Activated CD4-positive, alpha-beta T cell treated with anti-CD3 and anti-CD28 coated beads, Interleukin-2, amount 50 U/mL, for 1 hour (primary cell): ENCODE measurements at regions not wholly inside any gene's neighbourhood (a gene's known extent, or its start where the extent isn't known, plus 50 kb on each side); places are given as distances from the start of the nearest gene placed in this dataset.

ENCODE experiments used
- DNase-seq: peaks from one replicate; pipeline ENCODE4 v3.0.0-alpha.2; 2020

DNA sequence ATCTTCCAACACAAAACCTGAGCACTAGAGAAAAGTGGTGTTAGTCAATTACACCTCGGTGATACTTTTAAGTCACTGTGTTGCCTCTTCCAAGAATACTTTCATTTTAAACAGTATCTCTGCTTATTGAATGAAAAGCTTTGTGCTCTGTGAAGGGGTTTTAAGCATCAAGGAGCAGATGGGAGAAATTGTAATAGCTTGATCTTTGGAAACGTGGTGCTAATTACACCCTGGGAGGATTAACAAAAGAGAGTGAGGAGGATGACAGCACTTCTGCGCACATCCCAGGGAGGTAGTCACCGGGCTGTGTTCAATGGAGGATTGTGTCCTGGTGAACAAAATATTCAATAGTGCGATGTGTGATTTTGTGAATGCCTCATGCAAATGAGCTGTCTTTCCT, 477.4 kb upstream of the ADAMTS16 start:
- no peak for DNase-seq

DNA sequence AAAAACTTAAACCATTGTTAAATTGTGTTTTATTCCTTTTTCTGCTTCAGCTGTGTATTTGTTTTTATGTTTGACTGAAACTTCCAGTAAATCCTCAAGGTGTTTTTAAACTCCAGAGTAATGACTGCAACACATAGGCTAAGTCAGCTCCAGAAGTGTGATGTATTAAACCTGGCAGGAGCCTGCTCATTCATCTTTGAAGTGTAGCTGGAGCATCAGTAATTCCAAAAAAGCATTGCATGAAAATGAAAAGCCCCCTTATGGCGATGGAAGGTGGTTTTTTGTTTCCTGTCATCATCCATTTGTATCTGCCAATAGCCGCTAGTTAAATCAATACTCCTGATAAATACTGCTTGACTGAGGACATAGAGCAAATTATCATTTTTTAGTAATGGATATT, 474.2 kb upstream of the ADAMTS16 start:
- DNase-seq = no peak

DNA sequence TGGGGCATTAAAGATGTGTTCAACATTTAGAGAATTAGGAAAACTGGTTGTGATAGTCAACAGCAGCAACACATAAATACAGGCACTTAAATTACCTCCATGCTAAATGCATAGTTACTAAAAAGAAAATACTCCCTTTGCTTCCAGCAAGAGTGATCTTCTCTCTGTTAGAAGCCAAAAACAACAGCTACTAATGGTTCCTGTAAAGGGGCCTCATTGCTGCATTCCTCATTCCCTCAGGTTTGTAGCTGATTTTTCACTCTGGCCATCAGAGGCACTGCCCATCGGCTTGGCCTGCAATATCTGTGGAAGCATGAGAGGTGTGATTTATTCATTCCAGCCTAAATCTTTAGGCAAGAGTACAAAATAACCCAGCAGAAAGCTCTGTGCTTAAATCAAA, 466.0 kb upstream of the ADAMTS16 start:
- no peak for DNase-seq

DNA sequence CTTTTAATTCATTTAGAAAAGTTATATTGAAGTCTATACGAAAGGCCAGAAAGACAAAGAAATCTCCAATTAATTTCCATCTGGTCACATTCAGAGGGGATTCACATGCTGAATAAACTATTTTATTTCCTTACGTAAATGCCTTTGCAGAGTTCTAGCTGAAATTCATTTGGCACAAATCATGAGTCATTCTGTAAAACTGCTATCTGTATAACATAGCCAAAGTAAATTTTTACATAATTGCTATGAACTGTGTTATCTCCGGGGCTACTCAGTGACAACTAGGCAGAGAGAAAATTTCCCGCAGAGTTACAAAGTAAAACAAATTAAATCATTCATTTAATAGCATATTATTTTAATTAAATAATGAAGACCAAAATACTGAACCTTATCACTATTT, 463.2 kb upstream of the ADAMTS16 start:
- DNase-seq = no peak

- no peak for DNase-seq
These were observed 455.2 kb upstream of the ADAMTS16 start for GRCh38 chr5:4684946-4685345.

GRCh38 chr5:4698596-4698995, 441.5 kb upstream of the ADAMTS16 start:
- no peak for DNase-seq

- DNase-seq = no peak
These were observed 440.5 kb upstream of the ADAMTS16 start for GRCh38 chr5:4699592-4699991.

DNA sequence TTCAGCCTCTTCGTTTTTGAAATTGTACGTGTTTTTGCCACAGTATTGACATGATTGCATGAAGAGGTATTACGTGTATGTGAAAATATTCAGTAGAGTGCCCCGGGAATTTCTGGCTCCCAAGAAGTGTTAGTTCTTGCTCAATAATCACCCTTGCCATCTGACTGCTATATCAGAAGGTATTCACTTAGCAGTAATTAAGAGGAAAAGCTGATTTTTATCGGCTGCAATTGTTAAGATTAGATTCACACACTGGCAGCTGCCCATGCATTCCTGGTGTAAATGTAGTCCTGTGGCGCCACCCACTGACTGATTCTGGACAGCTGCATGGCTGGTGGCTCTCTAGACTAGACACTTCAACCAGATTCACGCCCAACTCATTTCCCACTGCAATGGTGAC, 440.1 kb upstream of the ADAMTS16 start:
- no peak for DNase-seq

DNA sequence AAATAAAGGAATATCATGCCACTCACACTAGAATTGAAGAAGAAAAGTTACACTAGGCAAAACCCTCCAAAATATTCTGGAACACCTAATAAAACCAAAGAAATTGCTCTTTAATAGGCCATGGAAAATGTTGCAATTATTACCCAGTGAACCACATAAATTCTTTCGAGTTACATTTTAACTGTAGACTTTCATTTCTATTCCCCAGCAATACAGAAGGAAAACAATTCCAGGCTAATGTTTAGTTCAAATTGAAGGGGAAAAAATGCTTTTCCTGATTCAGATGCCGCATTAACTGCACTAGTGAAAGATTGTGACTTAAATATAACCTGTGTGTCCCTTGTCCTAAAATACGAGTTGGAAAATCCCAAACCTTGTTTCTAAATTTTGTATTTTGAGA, 439.3 kb upstream of the ADAMTS16 start:
- DNase-seq = no peak

DNA sequence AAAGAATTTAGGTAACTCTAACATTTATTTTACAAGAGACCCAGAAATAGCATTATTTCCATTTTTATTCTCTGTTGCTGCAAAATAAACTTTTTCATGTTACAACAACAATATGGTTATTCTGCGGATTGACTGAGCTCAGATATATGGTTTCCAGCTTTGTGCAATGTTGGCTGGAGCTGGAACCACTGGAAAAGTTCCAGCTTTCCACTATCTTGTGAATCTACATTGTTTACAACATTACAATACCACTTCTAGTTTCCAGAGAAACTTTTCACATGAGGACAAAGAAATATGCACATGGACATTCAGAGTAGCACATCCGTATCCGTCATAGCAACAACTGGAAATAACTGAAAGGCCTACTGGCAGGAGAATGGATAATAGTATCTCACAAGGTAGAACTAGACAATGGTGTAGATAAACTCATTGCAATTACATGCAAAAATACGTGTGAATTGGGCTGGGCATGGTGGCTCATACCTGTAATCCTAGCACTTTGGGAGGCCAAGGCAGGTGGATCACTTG, 436.1 kb upstream of the ADAMTS16 start:
- DNase-seq = no peak

GRCh38 chr5:4704951-4705350, 435.2 kb upstream of the ADAMTS16 start:
- DNase-seq = no peak

- DNase-seq = no peak
These were observed 423.3 kb upstream of the ADAMTS16 start for GRCh38 chr5:4716781-4717180.

- DNase-seq = no peak
These were observed 422.7 kb upstream of the ADAMTS16 start for GRCh38 chr5:4717446-4717845.

- no peak for DNase-seq
These were observed 419.3 kb upstream of the ADAMTS16 start for GRCh38 chr5:4720831-4721230.

DNA sequence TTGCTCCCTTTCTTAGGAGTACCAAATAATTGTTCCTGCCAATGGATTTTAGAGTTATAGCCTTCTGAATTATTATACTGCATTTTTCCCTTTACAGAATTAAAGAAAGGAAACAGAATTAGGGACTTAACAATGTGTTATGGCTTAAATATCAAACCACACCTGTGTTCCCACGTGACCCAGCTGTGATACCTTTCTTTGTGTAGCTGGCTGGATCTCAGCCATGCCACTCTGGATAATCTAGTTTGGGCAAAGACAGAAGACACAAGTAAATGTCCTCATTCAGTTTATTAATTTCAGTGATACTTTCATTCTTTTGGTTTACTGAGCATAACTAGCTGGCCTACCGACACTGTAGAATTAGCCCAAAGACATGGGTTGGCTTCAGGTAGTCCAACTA, 417.2 kb upstream of the ADAMTS16 start:
- no peak for DNase-seq

DNA sequence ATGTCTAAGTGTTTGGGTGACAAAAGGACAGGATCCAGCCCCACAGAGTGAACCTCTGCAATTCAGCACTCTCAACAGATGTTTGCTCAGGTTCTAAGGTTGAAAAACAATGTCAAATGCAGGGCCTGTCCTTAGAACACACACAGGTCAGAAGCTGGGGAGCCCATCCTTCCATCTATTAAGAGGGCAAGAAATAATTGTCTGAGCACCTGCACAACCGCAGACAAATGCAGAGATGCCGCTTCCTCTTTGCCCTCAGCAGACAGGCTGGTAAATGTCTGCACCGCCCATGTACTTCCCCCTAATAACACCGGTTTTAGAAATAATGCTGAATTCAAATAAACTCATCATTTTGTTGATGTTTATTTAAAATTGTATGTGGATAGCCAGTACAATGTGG, 414.5 kb upstream of the ADAMTS16 start:
- no peak for DNase-seq

DNA sequence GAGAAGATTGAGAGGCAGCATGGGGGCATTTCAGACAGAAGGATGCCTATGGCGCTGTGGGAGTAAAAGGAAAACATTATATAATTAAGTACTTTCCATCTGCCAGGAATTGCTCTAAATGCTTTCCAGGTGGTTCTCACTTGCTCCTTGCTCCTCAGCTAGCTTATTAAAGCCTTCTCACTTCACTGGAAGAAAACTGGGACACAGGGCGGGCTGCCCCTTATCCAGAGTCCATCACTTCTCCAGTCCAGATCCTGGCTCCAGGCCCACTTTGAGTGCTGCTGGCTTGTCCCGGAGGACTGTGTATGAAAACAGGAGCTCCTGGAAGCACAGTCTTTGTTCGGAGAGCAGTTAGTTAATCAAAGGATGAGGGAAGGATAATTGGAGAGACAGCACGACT, 409.9 kb upstream of the ADAMTS16 start:
- DNase-seq = no peak

DNA sequence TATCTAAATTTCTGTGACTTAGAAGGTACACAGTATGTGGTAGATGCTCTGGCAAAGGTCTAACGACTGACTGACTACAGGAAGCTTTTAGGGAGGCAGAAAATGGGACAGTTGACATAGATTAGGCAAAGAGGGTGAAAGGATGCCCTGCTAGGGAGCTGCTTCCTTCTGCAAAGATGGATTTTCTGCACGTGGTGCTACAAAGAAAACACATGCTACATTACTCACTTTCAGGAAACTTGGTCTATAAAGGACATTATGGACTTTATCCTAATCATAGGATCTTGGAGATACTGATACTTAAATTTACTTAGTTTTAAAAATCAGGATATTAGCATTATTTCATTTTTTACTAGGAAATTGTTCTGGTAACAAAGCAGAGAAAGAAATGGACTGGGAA, 405.8 kb upstream of the ADAMTS16 start:
- no peak for DNase-seq

DNA sequence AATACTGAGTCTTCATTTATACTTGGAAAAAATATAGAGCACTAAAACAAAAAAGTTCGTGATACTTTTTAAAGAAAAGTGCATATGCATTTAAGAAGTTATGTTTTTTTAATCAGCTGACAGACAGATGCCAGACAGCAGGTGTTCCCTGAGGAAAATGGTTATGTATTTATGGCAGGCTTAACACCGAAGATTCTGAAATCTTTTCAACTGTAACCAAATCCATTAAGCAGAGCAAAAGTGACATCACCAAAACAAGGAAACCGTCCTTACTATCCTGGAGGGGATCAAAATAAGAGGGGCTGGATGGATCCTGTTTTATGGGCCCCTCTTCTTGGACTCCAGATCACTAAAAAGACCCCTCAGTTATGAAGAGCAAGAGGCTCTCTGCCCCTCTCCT, 404.9 kb upstream of the ADAMTS16 start:
- no peak for DNase-seq

- no peak for DNase-seq
These were observed 402.3 kb upstream of the ADAMTS16 start for GRCh38 chr5:4737868-4738267.

DNA sequence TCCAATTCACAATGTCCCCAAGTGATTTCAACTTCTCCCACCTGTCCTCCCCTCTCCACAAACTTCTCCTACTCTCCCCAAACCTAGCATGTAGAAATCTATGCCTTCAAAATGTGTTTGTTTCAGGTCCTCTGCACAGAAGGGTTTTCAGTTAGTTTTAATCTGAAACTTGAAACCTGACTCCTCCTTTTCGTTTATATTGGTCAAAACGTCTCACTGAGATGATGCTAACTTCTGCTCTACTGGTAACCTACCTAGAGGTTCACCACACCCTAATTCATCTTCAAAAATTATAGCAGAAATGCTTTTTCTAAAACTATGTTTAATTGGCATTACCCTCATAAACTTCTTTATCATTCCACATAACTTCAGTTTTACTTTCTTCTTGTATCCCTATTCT, 401.8 kb upstream of the ADAMTS16 start:
- DNase-seq = no peak

- DNase-seq = no peak
These were observed 400.0 kb upstream of the ADAMTS16 start for GRCh38 chr5:4740156-4740555.

DNA sequence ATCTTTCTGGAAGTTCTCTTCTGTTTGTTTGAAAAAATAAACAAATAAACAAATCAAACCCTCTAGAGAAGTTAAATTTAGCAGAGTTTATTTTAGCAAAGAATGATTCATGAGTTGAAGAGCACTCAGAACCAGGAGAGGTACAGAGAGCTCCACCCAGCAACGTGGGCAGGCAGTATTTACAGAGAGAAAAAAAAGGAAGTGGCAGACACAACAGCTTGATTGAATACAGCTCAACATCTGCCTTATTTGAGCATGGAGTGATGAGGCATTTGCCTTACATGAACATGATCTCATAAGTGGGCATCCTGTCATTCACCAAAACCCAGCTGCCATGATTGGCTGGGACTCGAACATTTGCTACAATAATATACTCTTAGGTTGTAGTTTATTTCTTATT, 381.6 kb upstream of the ADAMTS16 start:
- no peak for DNase-seq

DNA sequence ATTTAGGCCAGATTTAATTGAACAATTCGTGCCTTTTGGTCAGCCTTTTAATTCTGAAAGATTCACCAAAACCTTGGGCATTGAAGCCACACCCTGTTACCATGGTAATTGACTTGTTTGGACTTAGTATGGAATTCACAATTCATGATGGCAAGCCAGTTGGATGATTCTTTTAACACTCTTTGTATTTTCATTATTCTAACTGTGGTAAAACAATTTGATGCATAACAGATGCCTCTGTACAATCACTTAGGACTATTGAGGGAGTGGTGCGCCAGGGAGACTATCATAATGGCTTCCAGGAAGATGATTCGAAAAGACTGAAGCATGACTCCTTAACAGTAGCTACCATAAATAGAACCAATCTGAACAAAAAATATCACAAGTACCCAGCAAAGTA, 381.1 kb upstream of the ADAMTS16 start:
- no peak for DNase-seq

DNA sequence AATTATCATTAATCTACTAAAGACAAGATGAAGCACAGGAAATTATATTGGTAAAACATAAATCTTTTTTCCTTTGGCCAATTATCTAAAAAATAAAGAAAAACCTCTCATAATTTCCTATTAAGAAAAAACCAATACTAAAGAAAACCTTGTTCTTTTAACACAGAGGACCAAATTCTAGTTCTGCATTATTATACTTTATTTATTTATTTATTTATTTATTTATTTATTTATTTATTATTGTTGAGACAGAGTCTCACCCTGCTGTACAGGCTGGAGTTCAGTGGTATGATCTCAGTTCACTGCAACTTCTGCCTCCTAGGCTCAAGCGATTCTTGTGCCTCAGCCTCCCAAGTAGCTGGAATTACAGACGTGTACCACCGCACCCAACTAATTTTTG, 377.8 kb upstream of the ADAMTS16 start:
- DNase-seq = no peak

DNA sequence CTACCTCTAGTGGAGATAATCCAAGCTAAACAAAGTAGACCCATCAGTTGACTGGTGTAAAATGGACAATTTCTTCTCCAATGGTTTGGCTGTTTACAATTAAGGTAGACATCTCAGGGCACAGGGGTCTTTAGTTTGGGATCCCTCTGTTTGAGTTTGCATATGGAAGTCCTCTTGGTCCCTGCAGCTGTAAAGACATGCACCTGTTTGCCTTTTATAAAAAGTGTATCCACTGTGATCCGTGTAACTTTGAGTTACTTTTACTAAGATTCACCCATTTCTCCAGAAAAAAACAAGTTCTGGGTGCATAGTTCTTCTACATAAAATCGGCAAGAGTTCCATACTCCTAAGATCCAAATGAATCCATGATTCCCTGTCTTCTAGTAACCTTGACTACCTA, 374.7 kb upstream of the ADAMTS16 start:
- DNase-seq = no peak
